ENCODE measurements at regions not wholly inside any gene's neighbourhood (a gene's known extent, or its start where the extent isn't known, plus 50 kb on each side); places are given as distances from the start of the nearest gene placed in this dataset.

- Mint-ChIP-seq H3K4me1 (no peaks in the 10 kb centered on the region), H3K36me3 (no peaks in the 10 kb centered on the region), H3K9me3 (peaks cover 1 to 26% (median 5%) of the 10 kb centered on the region in 7 donors), H3K27me3 (ENCODE audit: low read depth in 3 of 3) (no peaks in the 10 kb centered on the region), H3K4me3 (no peak overlapping the region), H3K27ac (no peak overlapping the region)
- peaks cover 11 to 12% of the 10 kb centered on the region in 2 donors for H3K9me3 ChIP-seq (replicated peaks in 1 of 2; ENCODE audit: control insufficient read depth in 1 of 2, insufficient read depth in 1 of 2, low read length in 2 of 2)
- no peaks in the 10 kb centered on the region for H4K20me1 ChIP-seq (ENCODE audit: insufficient read depth, low read length)
- no CpG with 5 or more reads among the region's 1 CpG for WGBS (ENCODE audit: insufficient coverage)
- intact Hi-C loops (cut with micrococcal nuclease), result no loop called here
- no peak for DNase-seq
- H3K9ac ChIP-seq (ENCODE audit: insufficient read depth, low read length, poor library complexity, severe bottlenecking), result no peak overlapping the region
- no peak for TF ChIP-seq CTCF (IDR thresholded peaks at IDR 0.05)
- no peak overlapping the region for H3K4me3 ChIP-seq (replicated peaks in 1 of 3; ENCODE audit: low read depth in 2 of 3, low read length in 3 of 3)
- no peak overlapping the region for H3K27ac ChIP-seq (ENCODE audit: low read depth in 1 of 2, low read length in 2 of 2)
- no peaks in the 10 kb centered on the region for H3K36me3 ChIP-seq (replicated peaks in 1 of 2; ENCODE audit: control insufficient read depth in 1 of 2, insufficient read depth in 2 of 2, low read length in 2 of 2)
- no peak overlapping the region for H2AFZ ChIP-seq (ENCODE audit: insufficient read depth, low read depth, low read length, poor library complexity, severe bottlenecking)
- no peak overlapping the region for H3K4me2 ChIP-seq (replicated peaks; ENCODE audit: extremely low read depth, low read length, poor library complexity, severe bottlenecking)
- H3K79me2 ChIP-seq (ENCODE audit: insufficient read depth, low read length), result no peaks in the 10 kb centered on the region
- H3K27me3 ChIP-seq (ENCODE audit: control insufficient read depth in 2 of 2, insufficient read depth in 2 of 2, low read length in 2 of 2), result no peaks in the 10 kb centered on the region
- H3K4me1 ChIP-seq (ENCODE audit: control insufficient read depth in 1 of 2, insufficient read depth in 2 of 2, low read length in 2 of 2), result no peaks in the 10 kb centered on the region
These were observed 732.9 kb upstream of the LRRN3 start for GRCh38 chr7:110358028-110358427.

- no peak overlapping the region for H3K4me2 ChIP-seq (replicated peaks; ENCODE audit: extremely low read depth, low read length, poor library complexity, severe bottlenecking)
- Mint-ChIP-seq H3K4me1 (no peaks in the 10 kb centered on the region), H3K36me3 (no peaks in the 10 kb centered on the region), H3K27ac (no peak overlapping the region), H3K27me3 (ENCODE audit: low read depth in 3 of 3) (no peaks in the 10 kb centered on the region), H3K4me3 (no peak overlapping the region), H3K9me3 (peaks cover 0 to 7% (median 6%) of the 10 kb centered on the region in 7 donors)
- H4K20me1 ChIP-seq (ENCODE audit: insufficient read depth, low read length), result no peaks in the 10 kb centered on the region
- intact Hi-C loops (cut with micrococcal nuclease), result no loop called here
- H3K27me3 ChIP-seq (ENCODE audit: control insufficient read depth in 2 of 2, insufficient read depth in 2 of 2, low read length in 2 of 2), result no peaks in the 10 kb centered on the region
- TF ChIP-seq CTCF (IDR thresholded peaks at IDR 0.05), result no peak
- H3K4me1 ChIP-seq (ENCODE audit: control insufficient read depth in 1 of 2, insufficient read depth in 2 of 2, low read length in 2 of 2), result no peaks in the 10 kb centered on the region
- 100% methylated on average over 1 of the region's 3 CpGs for WGBS (ENCODE audit: insufficient coverage)
- H3K9me3 ChIP-seq (replicated peaks in 1 of 2; ENCODE audit: control insufficient read depth in 1 of 2, insufficient read depth in 1 of 2, low read length in 2 of 2), result peaks cover 0 to 7% of the 10 kb centered on the region in 2 donors
- no peak overlapping the region for H3K9ac ChIP-seq (ENCODE audit: insufficient read depth, low read length, poor library complexity, severe bottlenecking)
- H3K36me3 ChIP-seq (replicated peaks in 1 of 2; ENCODE audit: control insufficient read depth in 1 of 2, insufficient read depth in 2 of 2, low read length in 2 of 2), result no peaks in the 10 kb centered on the region
- H2AFZ ChIP-seq (ENCODE audit: insufficient read depth, low read depth, low read length, poor library complexity, severe bottlenecking), result no peak overlapping the region
- H3K27ac ChIP-seq (ENCODE audit: low read depth in 1 of 2, low read length in 2 of 2), result no peak overlapping the region
- H3K4me3 ChIP-seq (replicated peaks in 1 of 3; ENCODE audit: low read depth in 2 of 3, low read length in 3 of 3), result no peak overlapping the region
- no peak for DNase-seq
- no peaks in the 10 kb centered on the region for H3K79me2 ChIP-seq (ENCODE audit: insufficient read depth, low read length)
These were observed 719.2 kb upstream of the LRRN3 start for GRCh38 chr7:110371709-110372108.
